Parathyroid adenoma (tissue), 2 donors: ENCODE measurements at regions not wholly inside any gene's neighbourhood (a gene's known extent, or its start where the extent isn't known, plus 50 kb on each side); places are given as distances from the start of the nearest gene placed in this dataset.

Experiments used
- H2AFZ ChIP-seq: fragments of 300-600 bp; sonication (generic); one replicate; pipeline ENCODE4 v1.7.0; 2017; ENCODE audit warnings: antibody characterized with exemption, mild to moderate bottlenecking
- H3K27ac ChIP-seq: fragments of 300-600 bp; sonication (generic); one replicate; pipeline ENCODE4 v1.7.0; 2017
- H3K27me3 ChIP-seq: fragments of 300-600 bp; sonication (generic); one replicate; pipeline ENCODE4 v1.7.0; 2017; ENCODE audit warnings: low read length; ENCODE audit not compliant: control insufficient read depth, insufficient read depth
- H3K36me3 ChIP-seq: fragments of 300-600 bp; sonication (generic); one replicate; pipeline ENCODE4 v1.7.0; 2017; ENCODE audit warnings: low read length; ENCODE audit not compliant: control insufficient read depth, insufficient read depth
- H3K4me1 ChIP-seq: fragments of 300-600 bp; sonication (generic); one replicate; pipeline ENCODE4 v1.7.0; 2017; ENCODE audit warnings: control low read depth
- H3K4me2 ChIP-seq: fragments of 300-600 bp; sonication (generic); one replicate; pipeline ENCODE4 v1.7.0; 2017; ENCODE audit warnings: low read length
- H3K4me3 ChIP-seq: fragments of 300-600 bp; sonication (generic); one replicate; pipeline ENCODE4 v1.7.0; 2017; ENCODE audit warnings: low read depth, low read length
- H3K79me2 ChIP-seq: fragments of 300-600 bp; sonication (generic); one replicate; pipeline ENCODE4 v1.7.0; 2017; ENCODE audit warnings: control low read depth
- H3K9ac ChIP-seq: fragments of 300-600 bp; sonication (generic); one replicate; pipeline ENCODE4 v1.7.0; 2017; ENCODE audit warnings: mild to moderate bottlenecking
- H3K9me3 ChIP-seq: fragments of 300-600 bp; sonication (generic); one replicate; pipeline ENCODE4 v1.7.0; 2017; ENCODE audit warnings: low read length; ENCODE audit not compliant: control insufficient read depth
- TF ChIP-seq, protein P1 (sequence below): fragments of 300-600 bp; sonication (generic); IDR thresholded peaks from one replicate; pipeline ENCODE4 v1.7.0; 2017; ENCODE audit warnings: antibody characterized with exemption, mild to moderate bottlenecking
- donor health status: primary hyperparathyroidism.

DNA sequence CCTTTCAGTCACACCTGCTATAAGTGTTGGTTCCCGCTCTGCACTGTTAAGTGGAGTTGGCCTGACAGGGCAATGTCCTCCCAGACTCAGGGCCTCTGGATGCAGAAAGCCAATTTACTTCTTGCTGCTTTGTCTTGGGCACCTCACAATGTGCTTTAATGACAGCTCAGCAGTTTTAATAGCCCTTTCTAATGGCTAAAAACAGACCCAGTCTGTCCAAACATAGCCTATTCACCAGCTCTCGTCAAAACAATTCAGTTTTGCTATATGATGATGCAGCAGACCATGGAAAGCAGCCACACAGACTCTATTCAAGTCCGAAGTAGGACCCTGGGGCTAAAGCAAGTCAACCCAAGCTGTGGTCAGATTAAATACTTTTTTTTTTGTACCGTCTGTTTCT lies 529.1 kb upstream of the SEMA6A start:
- TF ChIP-seq, protein P1, sequence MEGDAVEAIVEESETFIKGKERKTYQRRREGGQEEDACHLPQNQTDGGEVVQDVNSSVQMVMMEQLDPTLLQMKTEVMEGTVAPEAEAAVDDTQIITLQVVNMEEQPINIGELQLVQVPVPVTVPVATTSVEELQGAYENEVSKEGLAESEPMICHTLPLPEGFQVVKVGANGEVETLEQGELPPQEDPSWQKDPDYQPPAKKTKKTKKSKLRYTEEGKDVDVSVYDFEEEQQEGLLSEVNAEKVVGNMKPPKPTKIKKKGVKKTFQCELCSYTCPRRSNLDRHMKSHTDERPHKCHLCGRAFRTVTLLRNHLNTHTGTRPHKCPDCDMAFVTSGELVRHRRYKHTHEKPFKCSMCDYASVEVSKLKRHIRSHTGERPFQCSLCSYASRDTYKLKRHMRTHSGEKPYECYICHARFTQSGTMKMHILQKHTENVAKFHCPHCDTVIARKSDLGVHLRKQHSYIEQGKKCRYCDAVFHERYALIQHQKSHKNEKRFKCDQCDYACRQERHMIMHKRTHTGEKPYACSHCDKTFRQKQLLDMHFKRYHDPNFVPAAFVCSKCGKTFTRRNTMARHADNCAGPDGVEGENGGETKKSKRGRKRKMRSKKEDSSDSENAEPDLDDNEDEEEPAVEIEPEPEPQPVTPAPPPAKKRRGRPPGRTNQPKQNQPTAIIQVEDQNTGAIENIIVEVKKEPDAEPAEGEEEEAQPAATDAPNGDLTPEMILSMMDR: no peak
- no peak overlapping the region for H3K4me3 ChIP-seq
- no peaks in the 10 kb centered on the region for H3K36me3 ChIP-seq
- H3K9ac ChIP-seq: no peak overlapping the region
- no peaks in the 10 kb centered on the region for H3K79me2 ChIP-seq
- no peak overlapping the region for H3K27ac ChIP-seq
- H3K27me3 ChIP-seq: no peaks in the 10 kb centered on the region
- no peak overlapping the region for H2AFZ ChIP-seq
- no peaks in the 10 kb centered on the region for H3K9me3 ChIP-seq
- H3K4me1 ChIP-seq: no peaks in the 10 kb centered on the region
- no peak overlapping the region for H3K4me2 ChIP-seq

DNA sequence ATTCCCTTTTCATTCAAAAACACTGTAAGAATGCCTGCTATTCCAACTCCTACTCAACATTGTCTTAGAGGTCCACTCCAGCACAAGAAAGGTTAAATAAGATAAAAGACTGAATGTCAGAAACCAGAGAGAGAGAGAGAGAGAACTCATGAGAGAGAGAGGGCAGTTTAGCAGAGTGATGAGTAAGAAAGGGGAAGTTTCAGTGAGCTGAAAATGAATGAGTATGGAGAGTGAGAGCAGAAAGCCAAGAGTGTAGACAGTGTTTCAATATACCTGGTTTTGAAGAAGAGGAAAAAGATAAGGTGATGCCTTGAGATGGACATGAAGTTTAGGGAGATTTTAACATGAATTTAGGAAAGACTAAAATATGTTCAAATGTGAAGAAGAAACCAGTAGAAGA lies 528.0 kb upstream of the SEMA6A start:
- Histone ChIP-seq H2AFZ (no peak overlapping the region), H3K27ac (no peak overlapping the region), H3K27me3 (no peaks in the 10 kb centered on the region), H3K79me2 (no peaks in the 10 kb centered on the region), H3K4me3 (no peak overlapping the region), H3K4me2 (no peak overlapping the region), H3K9ac (no peak overlapping the region), H3K4me1 (no peaks in the 10 kb centered on the region), H3K36me3 (no peaks in the 10 kb centered on the region), H3K9me3 (no peaks in the 10 kb centered on the region)
- TF ChIP-seq, protein P1: no peak

DNA sequence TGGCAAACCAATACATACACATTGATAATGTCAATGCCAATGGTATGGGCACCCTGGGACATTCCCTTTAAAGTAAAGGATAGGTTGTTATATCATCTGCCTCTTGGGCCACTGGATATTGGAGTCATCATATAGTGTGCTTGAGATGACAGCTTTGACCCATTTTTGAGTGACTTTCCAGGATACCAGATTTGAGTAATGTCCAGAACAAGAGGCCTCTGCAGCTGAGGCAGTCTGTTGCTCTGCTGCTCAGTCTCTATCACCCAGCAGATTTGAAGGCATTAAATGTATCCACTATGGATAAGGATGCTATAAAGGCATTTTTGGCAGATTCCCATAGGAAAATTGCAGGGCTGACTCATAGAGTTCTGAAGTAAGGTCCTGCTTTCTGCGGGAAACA lies 525.6 kb upstream of the SEMA6A start:
- TF ChIP-seq, protein P1: no peak
- no peaks in the 10 kb centered on the region for H3K4me1 ChIP-seq
- no peak overlapping the region for H3K4me3 ChIP-seq
- H3K79me2 ChIP-seq: no peaks in the 10 kb centered on the region
- H3K9me3 ChIP-seq: no peaks in the 10 kb centered on the region
- H3K27me3 ChIP-seq: no peaks in the 10 kb centered on the region
- H3K9ac ChIP-seq: no peak overlapping the region
- no peaks in the 10 kb centered on the region for H3K36me3 ChIP-seq
- no peak overlapping the region for H3K27ac ChIP-seq
- H3K4me2 ChIP-seq: no peak overlapping the region
- no peak overlapping the region for H2AFZ ChIP-seq

DNA sequence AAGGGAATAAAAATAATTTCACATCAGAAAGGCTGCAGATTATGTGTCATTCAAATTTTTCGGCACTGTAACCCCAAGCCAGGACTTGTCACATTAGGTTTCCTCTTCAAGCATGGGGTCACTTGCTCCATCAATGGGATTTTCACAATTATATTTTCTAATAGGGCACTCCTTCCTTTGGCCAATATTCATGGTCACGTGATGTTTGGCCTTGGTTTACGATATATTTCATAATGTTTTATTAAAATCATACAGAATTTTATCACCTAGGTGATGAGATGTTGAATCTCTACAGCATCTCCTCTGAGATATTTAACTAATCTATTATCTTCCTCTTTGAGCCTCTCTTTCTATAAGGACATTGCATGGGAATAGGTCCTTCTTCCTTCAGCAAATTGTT lies 523.5 kb upstream of the SEMA6A start:
- no peaks in the 10 kb centered on the region for H3K9me3 ChIP-seq
- no peak overlapping the region for H3K4me2 ChIP-seq
- no peaks in the 10 kb centered on the region for H3K36me3 ChIP-seq
- TF ChIP-seq, protein P1: no peak
- no peak overlapping the region for H3K9ac ChIP-seq
- no peaks in the 10 kb centered on the region for H3K27me3 ChIP-seq
- no peaks in the 10 kb centered on the region for H3K79me2 ChIP-seq
- H3K4me1 ChIP-seq: no peaks in the 10 kb centered on the region
- H3K4me3 ChIP-seq: no peak overlapping the region
- H3K27ac ChIP-seq: no peak overlapping the region
- H2AFZ ChIP-seq: no peak overlapping the region
